Thyroid gland (tissue), 4 donors: ENCODE measurements at regions not wholly inside any gene's neighbourhood (a gene's known extent, or its start where the extent isn't known, plus 50 kb on each side); places are given as distances from the start of the nearest gene placed in this dataset.

Experiments
- CTCF ChIP-seq, 6 experiments: fragments of 200-600 bp in 3 of 6; fragments of 450-650 bp in 3 of 6; sonication (generic) in 3 of 6; IDR thresholded peaks; one replicate each; pipeline ENCODE4 v1.5.1; 2016 to 2019; ENCODE audit warnings: antibody characterized with exemption in 6 of 6, mild to moderate bottlenecking in 2 of 6, inconsistent platforms in 1 of 6, moderate library complexity in 1 of 6
- POLR2A ChIP-seq, 2 donors: fragments of 450-650 bp; IDR thresholded peaks; one replicate each; pipeline ENCODE4 v1.6.1; 2017; ENCODE audit warnings: antibody characterized with exemption in 2 of 2, mild to moderate bottlenecking in 2 of 2, moderate library complexity in 1 of 2

DNA sequence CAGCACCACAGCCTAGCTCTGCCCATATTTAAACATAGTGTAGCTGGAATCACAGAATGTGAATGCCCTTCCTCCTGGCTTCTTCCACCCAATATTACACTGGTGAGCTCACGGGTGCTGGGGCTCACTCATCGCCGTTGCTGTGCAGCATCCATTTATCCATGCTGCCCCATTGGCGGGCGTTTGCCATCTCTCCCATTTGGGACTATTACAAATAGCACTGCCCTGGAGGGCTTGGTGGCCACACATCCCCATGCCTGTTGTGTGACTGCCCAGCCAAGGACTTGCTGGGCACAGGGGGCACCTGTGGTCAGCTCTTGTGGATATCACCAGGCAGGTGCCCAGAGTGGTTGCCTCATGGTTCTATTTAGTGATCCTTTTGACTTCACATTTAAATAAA, 54.5 kb upstream of the ENTPD6 start:
- TF ChIP-seq POLR2A (IDR thresholded peaks at IDR 0.05) (no peak), CTCF (IDR thresholded peaks at IDR 0.05) (no peak)
